WERI-Rb-1 (cell line): ENCODE measurements at regions not wholly inside any gene's neighbourhood (a gene's known extent, or its start where the extent isn't known, plus 50 kb on each side); places are given as distances from the start of the nearest gene placed in this dataset.

ENCODE experiments used
- DNase-seq: peaks from one replicate; pipeline ENCODE4 v3.0.0-alpha.2; 2020
- H3K27ac ChIP-seq: fragments of 250-450 bp; sonication (Bioruptor Pico); 2 replicates; pipeline ENCODE4 v1.5.1; 2020; ENCODE audit warnings: mild to moderate bottlenecking, moderate library complexity
- H3K27me3 ChIP-seq: fragments of 250-450 bp; sonication (Bioruptor Pico); 2 replicates; pipeline ENCODE4 v1.5.1; 2021; ENCODE audit warnings: mild to moderate bottlenecking, low read depth, moderate library complexity; ENCODE audit not compliant: insufficient read depth, severe bottlenecking
- H3K36me3 ChIP-seq: fragments of 250-450 bp; sonication (Bioruptor Pico); 2 replicates; pipeline ENCODE4 v1.5.1; 2020; ENCODE audit warnings: mild to moderate bottlenecking, moderate library complexity
- H3K4me3 ChIP-seq: 2 replicates; pipeline ENCODE4 v1.5.1; 2011; ENCODE audit warnings: low read depth, mild to moderate bottlenecking, control low read depth, low read length
- H3K9me3 ChIP-seq: fragments of 250-450 bp; sonication (Bioruptor Pico); 2 replicates; pipeline ENCODE4 v1.5.1; 2021; ENCODE audit warnings: mild to moderate bottlenecking, moderate library complexity; ENCODE audit not compliant: severe bottlenecking
- CTCF ChIP-seq: IDR thresholded peaks from 2 replicates; pipeline ENCODE4 v1.5.1; 2011; ENCODE audit warnings: low read depth, mild to moderate bottlenecking, control low read depth, inconsistent platforms, low read length

GRCh38 chr20:12815231-12815768 is 193.5 kb upstream of the SPTLC3 start:
- no peak for TF ChIP-seq CTCF
- DNase-seq: no peak
- Histone ChIP-seq H3K9me3 (peaks cover 5% of the 10 kb centered on the region), H3K27me3 (no peaks in the 10 kb centered on the region), H3K36me3 (no peaks in the 10 kb centered on the region), H3K4me3 (no peak overlapping the region), H3K27ac (no peak overlapping the region)

GRCh38 chr20:12815778-12816408 is 192.9 kb upstream of the SPTLC3 start:
- Histone ChIP-seq H3K27me3 (no peaks in the 10 kb centered on the region), H3K27ac (no peak overlapping the region), H3K9me3 (peaks cover 3% of the 10 kb centered on the region), H3K4me3 (no peak overlapping the region), H3K36me3 (no peaks in the 10 kb centered on the region)
- TF ChIP-seq CTCF: no peak
- DNase-seq: no peak

GRCh38 chr20:12821249-12821648 is 187.5 kb upstream of the SPTLC3 start:
- DNase-seq: no peak
- Histone ChIP-seq H3K4me3 (no peak overlapping the region), H3K27me3 (no peaks in the 10 kb centered on the region), H3K9me3 (no peaks in the 10 kb centered on the region), H3K27ac (no peak overlapping the region), H3K36me3 (no peaks in the 10 kb centered on the region)
- TF ChIP-seq CTCF: no peak

GRCh38 chr20:12823734-12824133 is 185.0 kb upstream of the SPTLC3 start:
- no peak for DNase-seq
- no peaks in the 10 kb centered on the region for H3K36me3 ChIP-seq
- TF ChIP-seq CTCF: no peak
- H3K4me3 ChIP-seq: no peak overlapping the region
- H3K9me3 ChIP-seq: no peaks in the 10 kb centered on the region
- no peak overlapping the region for H3K27ac ChIP-seq
- H3K27me3 ChIP-seq: no peaks in the 10 kb centered on the region

GRCh38 chr20:12824328-12825225 is 184.2 kb upstream of the SPTLC3 start:
- no peak overlapping the region for H3K27ac ChIP-seq
- TF ChIP-seq CTCF: no peak
- no peaks in the 10 kb centered on the region for H3K9me3 ChIP-seq
- no peaks in the 10 kb centered on the region for H3K36me3 ChIP-seq
- DNase-seq: no peak
- H3K4me3 ChIP-seq: no peak overlapping the region
- no peaks in the 10 kb centered on the region for H3K27me3 ChIP-seq
